GM19397 (cell line): ENCODE measurements at regions not wholly inside any gene's neighbourhood (a gene's known extent, or its start where the extent isn't known, plus 50 kb on each side); places are given as distances from the start of the nearest gene placed in this dataset.

Experiments
- ATAC-seq: cut with Tn5 transposase; IDR thresholded peaks from one replicate; pipeline ENCODE4 v1.9.1; 2021; ENCODE audit warnings: mild to moderate bottlenecking, moderate library complexity; ENCODE audit not compliant: unreplicated experiment

GRCh38 chr6:113620386-113620785 is 236.8 kb upstream of the MARCKS start:
- ATAC-seq, result no peak

DNA sequence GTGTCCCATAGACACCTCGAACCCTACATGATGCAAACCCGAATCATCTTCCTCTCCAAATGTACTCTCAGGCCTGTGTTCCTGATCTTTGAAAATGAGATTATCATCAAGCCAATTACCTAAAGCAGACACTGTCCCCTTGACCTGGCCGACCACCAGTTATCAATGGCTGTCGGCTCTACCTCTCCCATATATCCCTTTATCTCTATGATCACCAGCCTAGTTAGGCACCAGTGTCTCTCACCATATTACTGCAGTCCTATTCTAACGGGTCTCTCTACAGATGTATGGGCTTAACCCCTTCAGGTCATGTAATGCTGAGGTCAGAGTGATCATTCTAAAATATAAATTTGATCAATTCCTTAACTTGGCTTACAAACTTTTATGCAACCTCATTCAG is 234.9 kb upstream of the MARCKS start:
- ATAC-seq, result no peak

GRCh38 chr6:113623129-113623528 is 234.0 kb upstream of the MARCKS start:
- ATAC-seq, result no peak

GRCh38 chr6:113625850-113626249 is 231.3 kb upstream of the MARCKS start:
- peak; percentile 33 for ATAC-seq

- ATAC-seq, result peak; percentile 32
These were observed 230.7 kb upstream of the MARCKS start for GRCh38 chr6:113626475-113626874.

GRCh38 chr6:113627480-113627879 is 229.7 kb upstream of the MARCKS start:
- ATAC-seq, result no peak

GRCh38 chr6:113629256-113629655 is 227.9 kb upstream of the MARCKS start:
- ATAC-seq, result no peak

DNA sequence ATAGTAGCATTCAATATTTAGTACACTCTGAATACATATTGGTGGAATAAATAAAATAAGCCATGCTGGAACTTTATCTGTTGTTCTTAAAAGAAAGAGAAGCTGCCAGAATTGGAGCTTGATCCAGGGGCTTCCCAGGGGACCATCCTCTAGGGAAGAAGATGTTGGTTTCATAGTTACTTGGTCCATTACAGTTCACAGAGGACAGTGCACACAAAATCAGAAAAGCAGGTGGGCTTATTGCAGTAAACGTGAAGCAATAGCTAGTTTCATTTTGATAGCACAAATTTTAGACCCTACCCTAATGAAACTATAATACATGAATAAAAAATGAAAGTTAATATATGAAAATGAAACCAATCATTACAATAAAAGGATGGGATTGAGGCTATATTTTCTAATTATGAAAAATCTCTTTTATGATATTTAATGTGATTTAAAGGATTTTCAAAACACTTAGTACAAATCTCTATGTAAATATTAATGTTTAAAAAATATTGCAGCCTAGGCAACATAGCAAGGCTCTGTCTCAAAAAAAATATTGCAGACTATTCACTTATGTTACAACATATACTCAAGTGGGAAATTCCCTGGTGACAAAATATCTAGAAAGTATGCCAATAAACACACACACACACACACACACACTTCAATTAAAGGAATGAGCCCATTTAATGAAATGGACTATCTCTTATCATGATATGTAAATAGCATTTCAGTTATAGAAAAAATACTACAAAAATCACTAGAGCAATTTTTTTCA is 227.0 kb upstream of the MARCKS start:
- ATAC-seq, result no peak

GRCh38 chr6:113630738-113631535 is 226.2 kb upstream of the MARCKS start:
- ATAC-seq, result peak; percentile 60

GRCh38 chr6:113631666-113632065 is 225.5 kb upstream of the MARCKS start:
- ATAC-seq, result no peak

GRCh38 chr6:113632220-113632864 is 224.8 kb upstream of the MARCKS start:
- ATAC-seq, result peak; percentile 29

- ATAC-seq, result no peak
These were observed 223.5 kb upstream of the MARCKS start for GRCh38 chr6:113633638-113634037.

GRCh38 chr6:113634352-113635163 is 222.6 kb upstream of the MARCKS start:
- peak; percentile 17 for ATAC-seq

- ATAC-seq, result no peak
These were observed 221.7 kb upstream of the MARCKS start for GRCh38 chr6:113635222-113635986.

GRCh38 chr6:113636357-113636824 is 220.8 kb upstream of the MARCKS start:
- no peak for ATAC-seq

DNA sequence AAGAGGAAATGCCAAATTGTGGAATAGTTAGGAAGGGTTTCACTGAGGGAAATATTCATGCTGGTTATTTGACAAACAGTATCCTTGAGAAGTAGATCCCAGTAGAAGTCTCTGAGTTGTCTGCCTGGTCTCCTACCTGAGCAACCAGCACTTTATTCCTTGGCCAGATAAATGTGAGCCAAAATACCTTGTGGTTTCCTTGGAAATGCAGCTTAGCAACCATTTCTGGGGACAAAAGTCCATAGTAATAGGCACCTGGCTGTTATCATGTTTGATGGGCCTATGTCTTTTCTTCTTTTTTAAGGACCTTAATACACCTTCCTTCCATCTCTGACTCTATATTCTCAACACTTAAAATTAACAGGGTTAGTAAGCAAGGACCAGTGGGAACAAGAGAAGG is 217.1 kb upstream of the MARCKS start:
- no peak for ATAC-seq

DNA sequence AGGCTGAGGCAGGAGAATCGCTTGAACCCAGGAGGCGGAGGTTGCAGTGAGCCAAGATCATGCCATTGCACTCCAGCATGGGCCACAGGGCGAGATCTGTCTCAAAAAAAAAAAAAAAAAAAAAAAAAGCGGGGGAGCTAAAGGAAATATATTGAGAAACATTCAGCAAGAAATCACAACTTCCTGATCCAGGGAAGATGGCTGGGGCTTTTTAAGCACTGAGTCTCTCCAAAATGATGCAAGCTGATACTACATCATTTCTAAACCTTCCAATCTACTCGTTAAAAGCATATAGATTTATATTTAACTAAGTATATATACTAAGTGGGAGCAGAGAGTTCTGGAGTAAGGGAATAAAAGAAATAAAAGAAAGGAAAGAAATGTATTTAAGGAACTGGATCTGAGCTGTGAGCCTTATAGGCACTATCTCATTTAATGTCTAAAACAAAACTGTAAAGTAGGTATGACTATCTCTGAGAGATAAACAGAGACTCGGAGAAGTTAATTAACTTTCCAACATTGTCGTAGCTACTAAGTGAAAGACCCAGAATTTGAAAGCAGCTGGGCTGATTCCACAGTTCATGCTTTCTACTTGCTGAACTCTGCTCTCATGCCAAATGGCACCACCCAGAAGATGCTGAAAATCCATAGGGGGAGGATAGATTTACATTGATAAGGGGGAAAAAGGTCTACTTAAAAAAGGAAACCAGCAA is 215.0 kb upstream of the MARCKS start:
- ATAC-seq, result no peak

DNA sequence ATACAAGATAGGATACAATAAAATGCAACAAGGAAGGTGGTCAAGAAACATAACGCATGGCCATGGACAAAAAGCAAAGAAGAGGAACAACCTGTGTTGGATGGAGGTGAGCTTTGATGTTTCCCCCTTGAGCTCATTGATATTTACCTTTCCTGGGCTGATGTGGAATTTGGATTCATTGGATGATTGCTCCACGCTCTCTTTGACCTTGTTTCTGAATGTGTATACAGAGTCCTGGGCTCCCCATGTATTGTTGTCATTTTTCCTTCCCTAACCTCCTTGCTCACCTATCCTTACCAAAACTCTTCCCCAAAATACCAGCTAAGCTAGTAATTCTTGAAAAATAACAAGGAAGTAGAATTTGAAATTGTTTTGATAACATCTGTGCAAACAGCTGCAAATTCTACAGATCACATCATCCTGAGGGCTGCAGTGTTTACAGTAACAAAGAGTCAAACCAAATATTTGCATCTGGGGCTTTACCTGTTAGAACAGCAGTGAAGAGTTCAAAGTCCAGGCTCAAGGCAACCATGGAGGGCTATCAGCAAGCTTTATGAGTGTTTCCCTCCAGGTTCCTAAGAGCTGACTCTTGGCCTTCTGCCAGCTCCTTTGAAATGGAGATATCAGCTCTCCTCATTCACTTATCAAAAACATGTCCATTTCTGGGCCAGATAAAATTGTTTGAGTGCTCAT is 214.3 kb upstream of the MARCKS start:
- peak; percentile 98 for ATAC-seq

DNA sequence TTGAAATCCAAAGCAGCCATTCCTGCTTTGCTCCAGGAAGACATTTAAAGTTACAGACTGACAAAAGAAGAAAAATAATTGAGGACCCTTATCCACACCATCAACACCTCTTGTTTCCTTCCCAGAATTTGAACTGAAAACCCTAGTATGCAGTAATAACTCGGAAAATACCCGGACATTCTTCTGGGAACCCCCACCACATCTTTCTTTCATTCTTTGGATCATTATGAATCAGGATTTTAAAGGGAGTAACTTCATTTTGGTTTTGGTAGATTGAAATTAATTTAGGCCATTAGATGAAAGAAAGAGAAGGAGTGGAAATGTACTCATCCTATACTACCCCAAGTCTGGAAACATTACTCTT is 213.8 kb upstream of the MARCKS start:
- no peak for ATAC-seq
